Stimulated activated CD4-positive, alpha-beta T cell treated with anti-CD3 and anti-CD28 coated beads, TNF-alpha, amount 100 ng/mL, for 4 hours (primary cell): ENCODE measurements at regions not wholly inside any gene's neighbourhood (a gene's known extent, or its start where the extent isn't known, plus 50 kb on each side); places are given as distances from the start of the nearest gene placed in this dataset.
"Not testable (repeated sequence)": the region's sequence is repeated elsewhere in the genome, so short reads cannot be mapped to it uniquely, and the experiment has no call there.

Experiments
- DNase-seq, 3 experiments: peaks; one replicate each; pipeline ENCODE4 v3.0.0-alpha.2; 2020; ENCODE audit warnings: low read depth in 3 of 3

GRCh38 chr18:78501251-78501650 lies 478.4 kb upstream of the SALL3 start:
- DNase-seq: no peak

GRCh38 chr18:78503129-78503528 lies 476.5 kb upstream of the SALL3 start:
- no peak for DNase-seq

- DNase-seq: no peak
Measured at GRCh38 chr18:78505851-78506461, 473.7 kb upstream of the SALL3 start.

- no peak for DNase-seq
Measured at GRCh38 chr18:78507217-78507616, 472.4 kb upstream of the SALL3 start.

GRCh38 chr18:78508228-78508824 lies 471.3 kb upstream of the SALL3 start:
- not testable (repeated sequence) for DNase-seq

- no peak for DNase-seq
Measured at GRCh38 chr18:78510091-78510490, 469.5 kb upstream of the SALL3 start.

- no peak for DNase-seq
Measured at GRCh38 chr18:78510636-78511035, 469.0 kb upstream of the SALL3 start.

- DNase-seq: no peak
Measured at GRCh38 chr18:78511666-78512601, 467.7 kb upstream of the SALL3 start.

GRCh38 chr18:78514910-78515670 lies 464.5 kb upstream of the SALL3 start:
- DNase-seq: no peak

- DNase-seq: no peak
Measured at GRCh38 chr18:78517328-78517727, 462.3 kb upstream of the SALL3 start.

- DNase-seq: no peak
Measured at GRCh38 chr18:78517973-78518372, 461.6 kb upstream of the SALL3 start.

- no peak for DNase-seq
Measured at GRCh38 chr18:78518805-78519204, 460.8 kb upstream of the SALL3 start.

- DNase-seq: no peak
Measured at GRCh38 chr18:78519394-78520062, 460.1 kb upstream of the SALL3 start.

GRCh38 chr18:78521136-78521535 lies 458.5 kb upstream of the SALL3 start:
- DNase-seq: no peak

- DNase-seq: no peak
Measured at GRCh38 chr18:78521744-78522143, 457.9 kb upstream of the SALL3 start.

GRCh38 chr18:78522507-78522906 lies 457.1 kb upstream of the SALL3 start:
- DNase-seq: no peak

GRCh38 chr18:78523850-78524249 lies 455.8 kb upstream of the SALL3 start:
- no peak for DNase-seq

GRCh38 chr18:78525366-78526111 lies 454.1 kb upstream of the SALL3 start:
- DNase-seq: no peak

GRCh38 chr18:78526275-78526674 lies 453.3 kb upstream of the SALL3 start:
- no peak for DNase-seq

GRCh38 chr18:78526923-78527711 lies 452.5 kb upstream of the SALL3 start:
- DNase-seq: no peak
